NCI-H2227 treated with DMSO at 0.1 percent for 48 hours (cell line): ENCODE measurements at regions not wholly inside any gene's neighbourhood (a gene's known extent, or its start where the extent isn't known, plus 50 kb on each side); places are given as distances from the start of the nearest gene placed in this dataset.

ENCODE experiments used
- DNase-seq: peaks from one replicate; lab custom pipeline; 2025; lab: John Stamatoyannopoulos, UW

DNA sequence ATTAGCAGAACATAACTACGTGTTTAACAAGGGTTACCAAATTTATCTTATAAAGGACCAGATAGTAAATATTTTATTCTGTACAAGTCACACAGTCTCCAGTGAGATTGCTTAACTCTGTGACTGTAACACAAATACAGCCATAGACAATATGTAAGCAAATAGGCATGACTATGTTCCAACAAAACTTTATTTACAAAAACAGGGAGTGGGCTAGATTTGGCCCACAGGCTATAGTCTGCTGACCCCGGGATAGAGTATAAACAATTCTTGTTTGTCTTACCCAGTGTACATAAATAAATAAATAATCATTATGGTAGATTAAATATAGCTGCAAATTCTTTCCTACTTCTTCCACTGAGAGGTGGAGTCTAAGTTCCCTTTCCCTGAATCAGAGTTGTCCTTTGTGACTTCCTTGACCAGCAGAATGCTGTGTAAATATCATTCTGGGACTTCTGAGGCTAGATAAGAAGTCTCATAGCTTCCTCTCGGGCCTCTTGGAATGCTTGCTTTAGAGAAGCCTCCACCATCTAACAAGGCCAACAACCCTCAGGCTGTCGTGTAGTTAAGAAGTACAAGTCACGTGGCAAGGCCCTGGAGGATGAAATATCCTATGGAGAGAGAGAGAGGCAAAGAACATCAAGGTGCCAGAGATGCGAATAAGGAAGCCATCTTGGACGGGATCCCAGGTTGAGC, 59.1 kb upstream of the TMEM244 start:
- no peak for DNase-seq

DNA sequence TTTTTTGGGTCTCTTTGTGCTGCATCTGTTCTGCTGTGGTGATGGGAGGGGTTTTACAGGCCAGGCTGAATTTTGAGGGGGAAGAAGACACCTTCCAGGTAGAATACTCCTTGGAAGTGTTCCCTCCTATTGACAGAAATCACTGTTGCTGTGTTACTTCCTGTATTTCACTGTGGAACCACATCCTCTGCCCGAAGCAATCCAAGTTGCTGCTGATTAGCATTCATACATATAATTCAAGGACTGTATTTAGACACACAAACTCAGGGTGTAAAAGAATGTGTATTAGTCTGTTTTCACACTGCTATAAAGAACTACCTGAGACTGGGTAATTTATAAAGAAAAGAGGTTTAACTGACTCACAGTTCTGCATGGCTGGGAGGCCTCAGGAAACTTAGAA, 50.6 kb upstream of the TMEM244 start:
- DNase-seq, result no peak
